Medulla oblongata (tissue), 1 donor: ENCODE measurements at regions not wholly inside any gene's neighbourhood (a gene's known extent, or its start where the extent isn't known, plus 50 kb on each side); places are given as distances from the start of the nearest gene placed in this dataset.

ENCODE experiments used
- DNase-seq: peaks from one replicate; pipeline ENCODE4 v3.0.0-alpha.2; 2015; ENCODE audit errors: extremely low spot score

GRCh38 chr6:169165561-169166300 lies 87.9 kb downstream of the THBS2 start:
- DNase-seq, result no peak

GRCh38 chr6:169164986-169165385 lies 88.7 kb downstream of the THBS2 start:
- no peak for DNase-seq

DNA sequence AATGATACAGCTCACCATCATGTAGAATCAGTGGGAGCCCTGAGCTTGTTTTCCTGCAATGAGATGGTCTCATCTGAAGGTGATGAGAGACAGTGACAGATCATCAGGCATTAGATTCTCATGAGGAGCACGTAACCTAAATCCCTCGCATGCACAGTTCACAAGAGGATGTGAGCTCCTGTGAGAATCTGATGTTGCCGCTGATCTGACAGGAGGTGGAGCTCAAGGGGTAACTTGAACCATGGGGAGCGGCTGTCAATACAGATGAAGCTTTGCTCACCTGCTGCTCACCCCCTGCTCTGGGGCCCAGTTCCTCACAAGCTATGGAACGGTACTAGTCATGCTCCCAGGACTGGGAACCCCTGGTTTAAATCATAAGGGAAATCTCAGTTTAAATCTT lies 89.2 kb downstream of the THBS2 start:
- no peak for DNase-seq

DNA sequence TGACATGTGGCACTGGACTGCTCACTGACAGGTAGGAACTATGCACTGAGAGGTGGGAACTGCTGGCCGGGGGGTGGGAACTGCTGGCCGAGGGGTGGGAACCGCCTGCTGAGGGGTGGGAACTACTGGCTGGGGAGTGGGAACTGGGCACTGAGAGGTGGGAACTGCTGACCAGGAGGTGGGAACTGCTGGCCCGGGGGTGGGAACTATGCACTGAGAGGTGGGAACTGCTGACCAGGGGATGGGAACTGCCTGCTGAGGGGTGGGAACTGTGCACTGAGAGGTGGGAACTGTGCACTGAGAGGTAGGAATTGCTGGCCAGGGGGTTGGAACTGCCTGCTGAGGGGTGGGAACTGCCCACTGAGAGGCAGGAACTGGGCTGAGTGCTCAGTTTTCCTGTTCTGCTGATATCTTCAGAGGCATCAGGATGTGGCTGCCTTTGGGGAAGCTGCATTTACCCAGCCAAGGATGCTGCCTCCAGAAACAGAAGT lies 90.2 kb downstream of the THBS2 start:
- no peak for DNase-seq

DNA sequence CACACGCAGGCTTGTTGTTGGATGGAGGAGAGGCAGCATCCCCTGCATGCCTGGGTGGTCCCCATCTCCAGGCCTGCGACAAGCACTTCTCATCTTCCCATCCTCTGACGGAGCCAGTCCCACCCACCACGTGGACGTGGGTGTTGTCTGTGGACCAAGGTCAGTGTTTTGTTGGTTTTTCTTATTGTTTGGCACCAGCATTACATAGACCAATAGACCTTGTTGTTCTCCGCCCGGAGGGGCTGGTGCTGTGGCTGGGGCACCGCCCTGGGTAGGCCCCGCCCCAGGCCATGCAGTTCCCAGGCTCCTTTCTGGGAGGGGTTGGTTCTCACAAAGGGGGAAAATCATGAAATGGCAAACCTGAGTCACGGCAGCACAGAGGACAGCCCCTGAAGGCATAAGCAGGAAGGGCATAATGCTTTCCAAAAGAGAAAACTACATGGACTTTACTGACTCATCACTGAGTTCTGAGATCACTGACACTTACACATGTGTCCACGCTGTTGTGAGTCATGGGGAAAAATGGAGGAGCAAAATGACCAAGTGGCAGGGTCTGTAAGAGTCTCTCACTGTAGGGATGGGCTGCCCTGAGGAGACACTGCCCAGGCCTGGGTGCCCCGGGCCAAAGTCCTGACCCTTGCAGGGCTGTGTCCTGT lies 90.8 kb downstream of the THBS2 start:
- DNase-seq, result no peak

GRCh38 chr6:169162249-169162648 lies 91.4 kb downstream of the THBS2 start:
- DNase-seq, result no peak

- no peak for DNase-seq
Observed at GRCh38 chr6:169161572-169162167, 92.0 kb downstream of the THBS2 start.

- DNase-seq, result no peak
Observed at GRCh38 chr6:169160855-169161560, 92.6 kb downstream of the THBS2 start.

GRCh38 chr6:169160091-169160854 lies 93.4 kb downstream of the THBS2 start:
- DNase-seq, result no peak

GRCh38 chr6:169159331-169159730 lies 94.3 kb downstream of the THBS2 start:
- DNase-seq, result no peak

DNA sequence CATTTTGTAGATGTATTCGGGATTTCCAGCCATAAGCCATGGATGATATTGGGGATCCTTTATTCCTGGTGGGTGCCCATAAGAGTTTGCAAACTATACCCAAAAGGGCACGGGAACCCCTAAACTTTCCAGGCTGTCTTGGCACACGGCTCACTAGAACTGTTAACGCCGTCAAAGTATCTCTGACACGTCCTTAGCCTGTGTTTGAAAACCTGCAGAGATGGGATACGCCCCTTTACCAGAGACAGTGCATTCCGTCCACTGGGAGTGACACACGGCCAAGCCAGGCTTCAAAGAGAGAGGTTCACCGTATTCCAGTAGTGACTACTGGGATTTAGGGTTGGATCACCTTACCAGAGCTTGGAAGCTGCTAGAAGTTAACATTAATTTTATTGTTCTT lies 95.0 kb downstream of the THBS2 start:
- DNase-seq, result no peak

GRCh38 chr6:169158174-169158573 lies 95.5 kb downstream of the THBS2 start:
- DNase-seq, result peak; percentile 32

DNA sequence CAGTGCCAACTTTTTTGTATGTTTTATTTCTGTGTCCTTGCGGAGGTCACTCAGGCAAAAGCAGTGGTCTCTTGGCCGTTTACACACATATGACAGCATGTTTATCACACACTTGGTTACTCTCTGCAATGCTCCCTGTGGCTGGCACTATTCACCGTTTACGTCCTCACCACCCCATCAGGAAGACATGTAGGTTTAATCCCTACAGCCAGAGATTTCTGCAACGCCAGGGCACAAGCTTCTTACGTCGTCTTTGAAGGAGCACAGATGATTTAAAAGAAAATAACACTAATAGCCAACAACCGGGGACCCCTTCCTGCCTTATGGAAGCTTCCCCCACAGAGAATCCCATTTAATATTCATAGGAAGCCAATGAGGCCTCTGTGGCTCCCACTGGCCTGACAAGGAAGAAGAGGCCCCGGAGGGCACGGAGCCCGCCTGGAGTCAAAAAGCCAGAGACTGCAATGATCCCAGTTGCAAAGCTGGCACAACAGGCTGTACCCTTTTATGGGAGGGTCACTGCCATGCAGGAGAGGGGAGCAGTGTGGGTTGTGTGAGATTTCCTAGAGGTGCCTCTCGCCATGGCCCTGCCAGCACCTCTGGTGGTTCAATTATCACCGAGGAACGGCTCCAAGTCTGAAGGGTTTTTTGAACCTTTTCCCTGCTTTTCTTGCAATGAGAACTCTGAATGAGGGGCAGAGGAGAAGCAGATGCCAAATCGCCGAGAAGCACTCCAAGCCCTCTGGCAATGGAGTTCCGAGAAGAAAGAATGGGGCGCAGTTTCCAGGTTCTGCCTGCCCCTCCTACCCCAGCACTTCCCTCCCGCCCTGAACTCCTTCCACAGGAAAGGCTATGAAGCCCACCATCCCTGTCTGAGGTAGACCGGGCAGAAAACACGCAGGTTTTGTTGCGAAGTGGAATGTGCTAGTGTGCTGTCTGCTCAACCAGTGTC lies 96.2 kb downstream of the THBS2 start:
- peak; percentile 17 for DNase-seq

DNA sequence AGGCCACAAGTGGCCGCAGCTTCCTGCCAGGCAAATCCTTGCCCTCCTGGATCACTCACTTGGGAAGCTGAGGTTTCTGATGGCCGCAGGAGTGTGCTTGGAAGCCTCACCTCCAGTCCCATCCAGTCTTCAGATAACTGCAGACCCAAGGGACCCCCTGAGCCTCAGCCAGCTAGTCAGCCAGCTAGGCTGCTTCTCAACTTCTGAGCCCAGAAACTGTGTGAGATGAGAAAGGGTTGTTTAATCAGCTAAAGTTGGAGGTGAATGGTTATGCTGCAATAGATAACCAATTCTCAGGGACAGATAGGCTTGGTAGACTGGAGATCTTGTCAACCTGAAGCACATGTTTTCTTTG lies 96.9 kb downstream of the THBS2 start:
- no peak for DNase-seq

DNA sequence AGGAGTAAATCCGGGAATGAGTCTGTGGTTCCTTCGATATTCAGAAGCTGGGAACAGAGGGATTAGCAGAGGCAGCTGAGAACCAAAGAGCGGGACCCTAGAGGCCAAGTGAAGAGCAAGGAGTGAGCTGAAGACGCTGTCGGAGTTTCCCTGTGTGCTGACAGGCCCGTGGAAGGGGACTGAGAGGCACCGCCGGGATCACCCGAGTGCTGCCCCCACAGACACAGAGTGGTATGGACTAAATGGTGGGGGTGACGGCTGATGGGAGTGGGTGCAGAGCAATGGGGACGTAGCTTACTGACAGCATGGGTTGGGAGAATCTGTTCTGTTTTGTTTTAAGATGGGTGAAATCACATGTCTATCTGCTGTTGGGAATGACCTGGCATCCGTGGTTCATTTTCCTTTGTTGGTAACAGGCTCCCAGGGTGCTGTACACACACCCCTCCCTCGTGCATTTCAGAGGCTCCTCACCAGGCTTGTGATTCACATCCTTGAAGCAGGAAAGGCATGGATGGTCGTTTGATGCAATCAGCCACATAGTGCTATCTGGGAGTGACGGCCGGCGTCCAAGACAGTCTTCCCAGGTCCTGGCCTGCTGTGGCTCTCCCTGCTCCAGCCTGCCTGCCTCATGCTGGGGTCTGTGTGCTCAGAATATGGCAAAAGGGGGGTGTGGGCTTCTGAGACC lies 97.4 kb downstream of the THBS2 start:
- DNase-seq, result no peak

DNA sequence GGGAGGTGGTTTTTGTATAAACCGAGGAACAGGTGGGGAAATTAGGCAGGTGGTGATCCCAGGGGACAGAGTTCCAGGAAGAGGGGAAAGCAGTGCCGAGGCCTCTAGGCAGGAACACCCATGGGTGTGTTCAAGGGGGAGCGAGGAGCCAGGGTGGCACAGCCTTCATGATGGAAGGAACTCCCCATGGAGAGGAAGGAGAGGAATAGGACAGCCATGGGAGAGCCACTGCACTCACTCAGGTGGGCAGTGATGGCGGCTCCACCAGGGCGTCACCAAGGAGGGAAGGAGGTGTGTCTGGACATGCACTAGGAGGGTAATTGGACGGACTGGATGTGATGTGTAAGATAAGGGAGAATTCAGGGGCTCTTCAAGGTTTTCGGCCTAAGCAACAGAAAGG lies 98.2 kb downstream of the THBS2 start:
- no peak for DNase-seq

DNA sequence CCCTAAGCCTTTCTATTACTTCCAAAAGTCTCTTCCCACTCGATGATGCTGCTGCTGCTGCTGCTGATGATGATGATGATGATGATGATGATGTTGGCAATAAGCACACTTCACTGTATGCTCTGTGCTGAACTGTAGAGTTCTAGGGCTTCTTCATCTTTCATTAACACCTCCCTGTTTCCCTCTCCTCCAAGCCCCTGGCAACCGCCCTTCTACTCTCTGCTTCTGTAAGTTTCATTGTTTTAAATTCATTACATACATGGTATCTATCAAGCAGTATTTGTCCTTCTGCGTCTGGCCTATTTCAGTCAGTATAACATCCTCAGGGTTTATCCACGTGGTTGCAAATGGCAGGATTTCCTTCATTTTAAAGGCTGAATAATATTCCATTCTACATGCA lies 100.2 kb downstream of the THBS2 start:
- DNase-seq, result no peak

DNA sequence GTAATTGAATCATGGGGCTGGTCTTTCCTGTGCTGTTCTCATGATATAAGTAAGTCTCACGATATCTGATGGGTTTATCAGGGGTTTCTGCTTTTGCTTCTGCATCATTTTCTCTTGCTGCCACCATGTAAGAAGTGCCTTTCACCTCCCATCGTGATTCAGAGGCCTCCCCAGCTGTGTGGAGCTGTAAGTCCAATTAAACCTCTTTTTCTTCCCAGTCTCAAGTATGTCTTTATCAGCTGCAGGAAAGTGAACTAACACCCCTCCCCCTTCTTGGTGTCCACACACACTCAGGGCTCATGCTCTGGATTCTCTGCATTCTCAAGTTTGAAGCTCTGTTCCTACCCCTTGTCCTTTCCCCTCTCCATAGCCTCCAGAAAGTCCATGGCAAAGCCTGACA lies 107.1 kb downstream of the THBS2 start:
- no peak for DNase-seq

- peak; percentile 51 for DNase-seq
Observed at GRCh38 chr6:169145991-169146501, 107.6 kb downstream of the THBS2 start.

- DNase-seq, result no peak
Observed at GRCh38 chr6:169145496-169145895, 108.2 kb downstream of the THBS2 start.
